GM12878 (cell line): ENCODE measurements at regions not wholly inside any gene's neighbourhood (a gene's known extent, or its start where the extent isn't known, plus 50 kb on each side); places are given as distances from the start of the nearest gene placed in this dataset.

Experiments used
- ATAC-seq: fragments of 200-7000 bp; cut with Tn5 transposase; 3 replicates; pipeline ENCODE4 v1.9.1; 2020; ENCODE audit warnings: mild to moderate bottlenecking, moderate library complexity
- BruUV-seq: library from RNA; stranded (reverse); fragments of 400-500 nt; replicated peaks from 2 replicates; lab custom pipeline; 2021; lab: Mats Ljungman, UMichigan
- CTCF ChIA-PET: fragments of 300-600 bp; sonication (Branson Sonifier 250); formaldehyde crosslinking; extraction: SDS; loops from one replicate; lab custom pipeline; 2021; ENCODE audit warnings: inconsistent platforms; lab: Yijun Ruan, JAX
- POLR2A ChIA-PET: fragments of 350-600 bp; formaldehyde crosslinking; extraction: SDS; loops from one replicate; lab custom pipeline; 2021; ENCODE audit warnings: inconsistent platforms; lab: Charles Lee
- RAD21 ChIA-PET: fragments of 300-600 bp; sonication (Branson Sonifier 250); formaldehyde crosslinking; loops from one replicate; lab custom pipeline; 2023; ENCODE audit warnings: antibody characterized with exemption; ENCODE audit not compliant: unreplicated experiment; lab: Charles Lee
- SMC1A ChIA-PET: fragments of 300-600 bp; sonication (Branson Sonifier 250); formaldehyde crosslinking; loops from one replicate; lab custom pipeline; 2023; ENCODE audit not compliant: unreplicated experiment, uncharacterized antibody; lab: Charles Lee
- DNase-seq: peaks from one replicate; pipeline ENCODE4 v3.0.0-alpha.2; 2011; ENCODE audit warnings: low read depth, low spot score
- FAIRE-seq: peaks from 3 replicates; lab custom pipeline; 2011; peaks lifted over from hg19 to GRCh38; lab: Jason Lieb, UNC
- H2AFZ ChIP-seq: 2 replicates; pipeline ENCODE4 v1.6.0; 2011; ENCODE audit warnings: low read depth, low read length, control low read depth; ENCODE audit not compliant: control insufficient read depth
- H3K27ac ChIP-seq: 2 replicates; pipeline ENCODE4 v1.5.1; 2011; ENCODE audit warnings: control low read depth; ENCODE audit not compliant: control insufficient read depth, insufficient read depth
- H3K27me3 ChIP-seq, 2 experiments: replicated peaks in 1 of 2; 2 replicates each; pipeline versions ENCODE4 v1.6.0 to v1.6.1; 2011; ENCODE audit warnings: low read length in 1 of 2; ENCODE audit not compliant: control insufficient read depth in 2 of 2, insufficient read depth in 2 of 2
- H3K36me3 ChIP-seq, 2 experiments: 2 replicates each; pipeline ENCODE4 v1.5.1; 2011; ENCODE audit warnings: low read length in 1 of 2; ENCODE audit not compliant: control insufficient read depth in 2 of 2, insufficient read depth in 2 of 2
- H3K4me1 ChIP-seq: 2 replicates; pipeline ENCODE4 v1.6.1; 2011; ENCODE audit warnings: mild to moderate bottlenecking, low read length, moderate library complexity, mixed read lengths; ENCODE audit not compliant: control insufficient read depth, insufficient read depth
- H3K4me2 ChIP-seq: 2 replicates; pipeline ENCODE4 v1.6.0; 2011; ENCODE audit warnings: control low read depth; ENCODE audit not compliant: control insufficient read depth, insufficient read depth
- H3K4me3 ChIP-seq: fragments of 200-600 bp; sonication (generic); 2 replicates; pipeline ENCODE4 v1.5.1; 2016
- H3K79me2 ChIP-seq: 2 replicates; pipeline ENCODE4 v1.6.0; 2011; ENCODE audit warnings: low read length; ENCODE audit not compliant: control insufficient read depth, insufficient read depth
- H3K9ac ChIP-seq: 2 replicates; pipeline ENCODE4 v1.8.0; 2011; ENCODE audit warnings: low read length, control low read depth, mixed read lengths; ENCODE audit not compliant: control insufficient read depth, insufficient read depth
- H3K9me3 ChIP-seq: replicated peaks from 3 replicates; pipeline ENCODE4 v1.5.1; 2011; ENCODE audit warnings: mild to moderate bottlenecking, low read length; ENCODE audit not compliant: control insufficient read depth, insufficient read depth
- H4K20me1 ChIP-seq: 2 replicates; pipeline ENCODE4 v1.6.0; 2011; ENCODE audit not compliant: control insufficient read depth, insufficient read depth
- CEBPB ChIP-seq, 2 experiments: fragments of 150-350 bp in 1 of 2; IDR thresholded peaks; 2 replicates each; pipeline ENCODE4 v1.6.1; 2012 to 2014; ENCODE audit warnings: low read depth in 2 of 2, low read length in 2 of 2, borderline replicate concordance in 1 of 2, inconsistent platforms in 1 of 2
- ESRRA ChIP-seq: IDR thresholded peaks from 2 replicates; pipeline ENCODE4 v1.6.1; 2012; ENCODE audit warnings: mild to moderate bottlenecking, low read length, improper control_type of control experiment
- FOXK2 ChIP-seq: fragments of 450-650 bp; IDR thresholded peaks from 2 replicates; pipeline ENCODE4 v1.6.1; 2017; ENCODE audit warnings: mild to moderate bottlenecking, moderate library complexity
- HCFC1 ChIP-seq: fragments of 150-350 bp; IDR thresholded peaks from 2 replicates; pipeline ENCODE4 v1.6.1; 2014; ENCODE audit warnings: low read length
- IKZF1 ChIP-seq: fragments of 450-650 bp; conservative IDR thresholded peaks from 2 replicates; pipeline ENCODE4 v1.6.1; 2017; ENCODE audit warnings: antibody characterized with exemption, mild to moderate bottlenecking
- KLF5 ChIP-seq: fragments of 450-650 bp; IDR thresholded peaks from 2 replicates; pipeline ENCODE4 v1.6.1; 2014; ENCODE audit warnings: mild to moderate bottlenecking; ENCODE audit not compliant: partially characterized antibody
- MLLT1 ChIP-seq: fragments of 450-650 bp; IDR thresholded peaks from 2 replicates; pipeline ENCODE4 v1.6.1; 2016; ENCODE audit warnings: mild to moderate bottlenecking
- MYB ChIP-seq: fragments of 150-350 bp; IDR thresholded peaks from 2 replicates; pipeline ENCODE4 v1.6.1; 2014; ENCODE audit warnings: mild to moderate bottlenecking, low read depth, low read length, borderline replicate concordance
- NR2F1 ChIP-seq: fragments of 450-650 bp; conservative IDR thresholded peaks from 2 replicates; pipeline ENCODE4 v1.6.1; 2017; ENCODE audit warnings: mild to moderate bottlenecking
- PAX5 ChIP-seq: IDR thresholded peaks from 2 replicates; pipeline ENCODE4 v1.6.1; 2011; ENCODE audit warnings: low read depth, low read length, borderline replicate concordance
- RBBP5 ChIP-seq: fragments of 200-600 bp; sonication (generic); conservative IDR thresholded peaks from 2 replicates; pipeline ENCODE4 v1.6.1; 2016
- SKIL ChIP-seq: fragments of 450-650 bp; IDR thresholded peaks from 2 replicates; pipeline ENCODE4 v1.6.1; 2017; ENCODE audit warnings: mild to moderate bottlenecking, low read depth, inconsistent platforms; ENCODE audit not compliant: poor library complexity, severe bottlenecking
- SP1 ChIP-seq: IDR thresholded peaks from one replicate; pipeline ENCODE4 v1.6.1; 2011; ENCODE audit warnings: low read depth, low read length
- SREBF1 ChIP-seq: IDR thresholded peaks from 2 replicates; pipeline ENCODE4 v1.6.1; 2012; ENCODE audit warnings: mild to moderate bottlenecking, low read length
- SUPT20H ChIP-seq: IDR thresholded peaks from 2 replicates; pipeline ENCODE4 v1.6.1; 2011; ENCODE audit warnings: low read depth, mild to moderate bottlenecking, low read length, moderate library complexity, borderline replicate concordance; ENCODE audit not compliant: control insufficient read depth
- ZBED1 ChIP-seq: IDR thresholded peaks from 2 replicates; pipeline ENCODE4 v1.6.1; 2016; ENCODE audit warnings: borderline replicate concordance
- ZNF207 ChIP-seq: fragments of 450-650 bp; IDR thresholded peaks from 2 replicates; pipeline ENCODE4 v1.6.1; 2014; ENCODE audit warnings: antibody characterized with exemption, mild to moderate bottlenecking, borderline replicate concordance
- WGBS: methylation state at CpG from one replicate; pipeline ENCODE4 v1.1.6; 2016; ENCODE audit warnings: low lambda C conversion rate; ENCODE audit not compliant: insufficient replicate concordance, insufficient coverage; ENCODE audit errors: missing lambda C conversion rate; 5-methylcytosine and 5-hydroxymethylcytosine counted together
- in situ Hi-C: fragments of 300-500 bp; cut with MboI; formaldehyde crosslinking; loops from 9 replicates; pipeline ENCODE4 v1.14.3; 2018; ENCODE audit warnings: mixed read lengths
- intact Hi-C: fragments of 100-400 bp; cut with micrococcal nuclease; formaldehyde crosslinking; loops from one replicate; pipeline ENCODE4 v1.14.2; 2022; ENCODE audit not compliant: unreplicated experiment
- TF ChIP-seq, protein P1 (sequence below): fragments of 450-650 bp; IDR thresholded peaks from 2 replicates; pipeline ENCODE4 v1.6.1; 2017; ENCODE audit warnings: mild to moderate bottlenecking, moderate library complexity

GRCh38 chr16:8517280-8517679 lies 73.0 kb downstream of the TMEM114 start (continued):
- TF ChIP-seq, protein P1, sequence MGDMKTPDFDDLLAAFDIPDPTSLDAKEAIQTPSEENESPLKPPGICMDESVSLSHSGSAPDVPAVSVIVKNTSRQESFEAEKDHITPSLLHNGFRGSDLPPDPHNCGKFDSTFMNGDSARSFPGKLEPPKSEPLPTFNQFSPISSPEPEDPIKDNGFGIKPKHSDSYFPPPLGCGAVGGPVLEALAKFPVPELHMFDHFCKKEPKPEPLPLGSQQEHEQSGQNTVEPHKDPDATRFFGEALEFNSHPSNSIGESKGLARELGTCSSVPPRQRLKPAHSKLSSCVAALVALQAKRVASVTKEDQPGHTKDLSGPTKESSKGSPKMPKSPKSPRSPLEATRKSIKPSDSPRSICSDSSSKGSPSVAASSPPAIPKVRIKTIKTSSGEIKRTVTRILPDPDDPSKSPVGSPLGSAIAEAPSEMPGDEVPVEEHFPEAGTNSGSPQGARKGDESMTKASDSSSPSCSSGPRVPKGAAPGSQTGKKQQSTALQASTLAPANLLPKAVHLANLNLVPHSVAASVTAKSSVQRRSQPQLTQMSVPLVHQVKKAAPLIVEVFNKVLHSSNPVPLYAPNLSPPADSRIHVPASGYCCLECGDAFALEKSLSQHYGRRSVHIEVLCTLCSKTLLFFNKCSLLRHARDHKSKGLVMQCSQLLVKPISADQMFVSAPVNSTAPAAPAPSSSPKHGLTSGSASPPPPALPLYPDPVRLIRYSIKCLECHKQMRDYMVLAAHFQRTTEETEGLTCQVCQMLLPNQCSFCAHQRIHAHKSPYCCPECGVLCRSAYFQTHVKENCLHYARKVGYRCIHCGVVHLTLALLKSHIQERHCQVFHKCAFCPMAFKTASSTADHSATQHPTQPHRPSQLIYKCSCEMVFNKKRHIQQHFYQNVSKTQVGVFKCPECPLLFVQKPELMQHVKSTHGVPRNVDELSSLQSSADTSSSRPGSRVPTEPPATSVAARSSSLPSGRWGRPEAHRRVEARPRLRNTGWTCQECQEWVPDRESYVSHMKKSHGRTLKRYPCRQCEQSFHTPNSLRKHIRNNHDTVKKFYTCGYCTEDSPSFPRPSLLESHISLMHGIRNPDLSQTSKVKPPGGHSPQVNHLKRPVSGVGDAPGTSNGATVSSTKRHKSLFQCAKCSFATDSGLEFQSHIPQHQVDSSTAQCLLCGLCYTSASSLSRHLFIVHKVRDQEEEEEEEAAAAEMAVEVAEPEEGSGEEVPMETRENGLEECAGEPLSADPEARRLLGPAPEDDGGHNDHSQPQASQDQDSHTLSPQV = no peak
- TF ChIP-seq SREBF1 (no peak), PAX5 (no peak), ESRRA (no peak)

DNA sequence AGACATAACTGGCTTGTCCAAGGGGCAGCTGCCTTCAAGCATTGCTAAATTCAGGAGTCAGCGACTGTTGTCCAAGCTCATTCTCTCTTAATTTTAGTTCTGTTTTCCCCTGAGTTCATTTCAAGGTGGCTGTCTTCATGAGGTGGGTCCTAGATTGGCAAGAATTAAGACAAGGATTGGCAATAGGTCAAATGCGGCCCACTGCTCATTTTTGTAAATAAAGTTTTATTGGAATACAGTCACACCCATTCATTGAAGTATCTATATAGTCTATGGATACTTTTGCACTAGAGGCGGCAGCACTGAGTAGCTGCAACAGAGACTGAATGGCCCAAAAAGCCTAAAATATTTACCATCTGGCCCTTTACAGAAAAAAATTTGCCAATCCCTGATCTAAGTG lies 73.8 kb downstream of the TMEM114 start:
- in situ Hi-C loops (no loop called here), intact Hi-C loops (no loop called here)
- no peak for FAIRE-seq
- Histone ChIP-seq H4K20me1 (no peaks in the 10 kb centered on the region), H3K9me3 (no peaks in the 10 kb centered on the region), H3K79me2 (no peaks in the 10 kb centered on the region), H2AFZ (no peak overlapping the region), H3K27me3 (no peaks in the 10 kb centered on the region), H3K4me3 (no peak overlapping the region), H3K27ac (no peak overlapping the region), H3K4me2 (no peak overlapping the region), H3K9ac (no peak overlapping the region), H3K4me1 (no peaks in the 10 kb centered on the region), H3K36me3 (no peaks in the 10 kb centered on the region)
- POLR2A ChIA-PET = no interaction called here
- CTCF ChIA-PET = no interaction called here
- SMC1A ChIA-PET = no interaction called here
- BruUV-seq = no TSS peak
- no peak for DNase-seq
- RAD21 ChIA-PET = no interaction called here
- 63% methylated on average over 3 of the region's 3 CpGs for whole genome bisulfite sequencing
- ATAC-seq = no peak
- no peak for TF ChIP-seq HCFC1
- no peak for TF ChIP-seq FOXK2
- TF ChIP-seq MLLT1 = no peak
- no peak for TF ChIP-seq SUPT20H
- TF ChIP-seq CEBPB (IDR thresholded peaks at IDR 0.05; ENCODE audit: borderline replicate concordance in 1 of 2, low read depth in 2 of 2, low read length in 2 of 2) = no peak
- TF ChIP-seq ZBED1 = no peak
- TF ChIP-seq KLF5 = no peak
- TF ChIP-seq NR2F1 = no peak
- no peak for TF ChIP-seq SP1
- TF ChIP-seq ZNF207 = no peak
- TF ChIP-seq MYB = no peak
- TF ChIP-seq IKZF1 = no peak
- TF ChIP-seq SKIL = no peak
- TF ChIP-seq RBBP5 = no peak
